H7 (cell line): ENCODE measurements at regions not wholly inside any gene's neighbourhood (a gene's known extent, or its start where the extent isn't known, plus 50 kb on each side); places are given as distances from the start of the nearest gene placed in this dataset.
A peak's percentile ranks its signal among the peaks of the same experiment; 100 is the strongest.

Experiments
- DNase-seq: peaks from one replicate; pipeline ENCODE4 v3.0.0; 2012
- H3K27me3 ChIP-seq: 2 replicates; pipeline ENCODE4 v1.6.0; 2011; ENCODE audit warnings: mild to moderate bottlenecking, low read length; ENCODE audit not compliant: control insufficient read depth, insufficient read depth
- H3K36me3 ChIP-seq: replicated peaks from 2 replicates; pipeline ENCODE4 v1.5.1; 2011; ENCODE audit warnings: low read length; ENCODE audit not compliant: control insufficient read depth, insufficient read depth
- H3K4me3 ChIP-seq: 2 replicates; pipeline ENCODE4 v1.5.1; 2011; ENCODE audit warnings: low read depth, mild to moderate bottlenecking, control low read depth, low read length, moderate library complexity; ENCODE audit not compliant: insufficient read depth

GRCh38 chr4:27233531-27233930 lies 372.9 kb downstream of the STIM2 start:
- DNase-seq, result no peak
- no peak overlapping the region for H3K4me3 ChIP-seq
- no peaks in the 10 kb centered on the region for H3K27me3 ChIP-seq
- no peaks in the 10 kb centered on the region for H3K36me3 ChIP-seq

GRCh38 chr4:27234306-27234899 lies 373.8 kb downstream of the STIM2 start:
- Histone ChIP-seq H3K4me3 (no peak overlapping the region), H3K36me3 (no peaks in the 10 kb centered on the region), H3K27me3 (no peaks in the 10 kb centered on the region)
- no peak for DNase-seq

GRCh38 chr4:27239641-27240040 lies 379.0 kb downstream of the STIM2 start:
- H3K27me3 ChIP-seq, result no peaks in the 10 kb centered on the region
- no peaks in the 10 kb centered on the region for H3K36me3 ChIP-seq
- DNase-seq, result no peak
- no peak overlapping the region for H3K4me3 ChIP-seq

- no peak overlapping the region for H3K4me3 ChIP-seq
- no peak for DNase-seq
- H3K27me3 ChIP-seq, result no peaks in the 10 kb centered on the region
- H3K36me3 ChIP-seq, result no peaks in the 10 kb centered on the region
These were observed 381.6 kb downstream of the STIM2 start for GRCh38 chr4:27242217-27242616.

- Histone ChIP-seq H3K36me3 (no peaks in the 10 kb centered on the region), H3K27me3 (no peaks in the 10 kb centered on the region), H3K4me3 (no peak overlapping the region)
- DNase-seq, result no peak
These were observed 384.6 kb downstream of the STIM2 start for GRCh38 chr4:27245216-27245615.

GRCh38 chr4:27248829-27249228 lies 388.2 kb downstream of the STIM2 start:
- H3K4me3 ChIP-seq, result no peak overlapping the region
- H3K27me3 ChIP-seq, result no peaks in the 10 kb centered on the region
- DNase-seq, result no peak
- H3K36me3 ChIP-seq, result no peaks in the 10 kb centered on the region

GRCh38 chr4:27251771-27252170 lies 391.1 kb downstream of the STIM2 start:
- H3K4me3 ChIP-seq, result no peak overlapping the region
- H3K27me3 ChIP-seq, result no peaks in the 10 kb centered on the region
- H3K36me3 ChIP-seq, result no peaks in the 10 kb centered on the region
- no peak for DNase-seq

GRCh38 chr4:27267339-27267969 lies 406.8 kb downstream of the STIM2 start:
- DNase-seq, result no peak
- Histone ChIP-seq H3K27me3 (no peaks in the 10 kb centered on the region), H3K36me3 (no peaks in the 10 kb centered on the region), H3K4me3 (no peak overlapping the region)

GRCh38 chr4:27267970-27268355 lies 407.3 kb downstream of the STIM2 start:
- H3K36me3 ChIP-seq, result no peaks in the 10 kb centered on the region
- no peak for DNase-seq
- H3K27me3 ChIP-seq, result no peaks in the 10 kb centered on the region
- no peak overlapping the region for H3K4me3 ChIP-seq

GRCh38 chr4:27270435-27270834 lies 409.8 kb downstream of the STIM2 start:
- Histone ChIP-seq H3K36me3 (no peaks in the 10 kb centered on the region), H3K27me3 (no peaks in the 10 kb centered on the region), H3K4me3 (no peak overlapping the region)
- no peak for DNase-seq

GRCh38 chr4:27271555-27271954 lies 410.9 kb downstream of the STIM2 start:
- no peaks in the 10 kb centered on the region for H3K27me3 ChIP-seq
- H3K36me3 ChIP-seq, result no peaks in the 10 kb centered on the region
- no peak overlapping the region for H3K4me3 ChIP-seq
- DNase-seq, result no peak

GRCh38 chr4:27272217-27272616 lies 411.6 kb downstream of the STIM2 start:
- Histone ChIP-seq H3K36me3 (no peaks in the 10 kb centered on the region), H3K27me3 (no peaks in the 10 kb centered on the region), H3K4me3 (no peak overlapping the region)
- DNase-seq, result no peak

- no peak for DNase-seq
- no peaks in the 10 kb centered on the region for H3K27me3 ChIP-seq
- H3K4me3 ChIP-seq, result no peak overlapping the region
- no peaks in the 10 kb centered on the region for H3K36me3 ChIP-seq
These were observed 415.8 kb downstream of the STIM2 start for GRCh38 chr4:27276307-27277073.

GRCh38 chr4:27278615-27279375 lies 418.2 kb downstream of the STIM2 start:
- peak; percentile 2 for DNase-seq
- Histone ChIP-seq H3K4me3 (no peak overlapping the region), H3K27me3 (no peaks in the 10 kb centered on the region), H3K36me3 (no peaks in the 10 kb centered on the region)

- no peaks in the 10 kb centered on the region for H3K36me3 ChIP-seq
- H3K4me3 ChIP-seq, result no peak overlapping the region
- no peaks in the 10 kb centered on the region for H3K27me3 ChIP-seq
- DNase-seq, result no peak
These were observed 427.9 kb downstream of the STIM2 start for GRCh38 chr4:27288496-27288895.
